NT2/D1 (cell line): ENCODE measurements at regions not wholly inside any gene's neighbourhood (a gene's known extent, or its start where the extent isn't known, plus 50 kb on each side); places are given as distances from the start of the nearest gene placed in this dataset.

Source experiments
- SUZ12 ChIP-seq: IDR thresholded peaks from 2 replicates; pipeline ENCODE4 v1.6.1; 2011; ENCODE audit not compliant: insufficient read length, insufficient read depth; ENCODE audit errors: extremely low read depth
- YY1 ChIP-seq: IDR thresholded peaks from 2 replicates; pipeline ENCODE4 v1.6.1; 2011; ENCODE audit not compliant: insufficient read length, insufficient read depth
- ZNF274 ChIP-seq: IDR thresholded peaks from 2 replicates; pipeline ENCODE4 v1.6.1; 2011; ENCODE audit warnings: mild to moderate bottlenecking, low read depth, low read length

GRCh38 chr13:109318945-109319590 is 467.3 kb downstream of the IRS2 start:
- no peak for TF ChIP-seq ZNF274
- no peak for TF ChIP-seq YY1
- no peak for TF ChIP-seq SUZ12
